HuH-7 (cell line): ENCODE measurements at regions not wholly inside any gene's neighbourhood (a gene's known extent, or its start where the extent isn't known, plus 50 kb on each side); places are given as distances from the start of the nearest gene placed in this dataset.
"Not testable (repeated sequence)": the region's sequence is repeated elsewhere in the genome, so short reads cannot be mapped to it uniquely, and the experiment has no call there.

ENCODE experiments used
- DNase-seq: peaks from one replicate; pipeline ENCODE4 v3.0.0; 2011; ENCODE audit warnings: low spot score

GRCh38 chr5:110304176-110304575 lies 422.3 kb downstream of the TMEM232 start:
- no peak for DNase-seq

DNA sequence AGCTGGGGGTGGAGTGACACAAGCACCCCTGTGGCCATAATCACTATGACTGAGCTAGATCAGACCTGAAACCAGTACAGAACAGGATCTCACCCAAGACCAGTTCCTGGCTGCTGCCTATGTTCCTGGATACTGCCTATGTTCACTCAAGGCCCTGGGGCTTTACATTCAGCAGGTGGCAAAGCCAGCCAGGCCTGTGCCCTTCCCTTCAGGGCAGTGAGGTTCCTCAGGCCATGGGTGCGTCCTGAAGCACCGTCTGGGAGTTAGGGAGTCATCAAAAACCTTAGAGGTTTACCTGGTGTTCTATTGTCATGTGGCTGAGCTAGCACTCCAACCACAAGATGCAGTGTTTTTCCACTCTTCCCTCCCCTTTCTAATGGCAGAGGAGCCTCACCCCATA lies 419.8 kb downstream of the TMEM232 start:
- DNase-seq = no peak

- DNase-seq = no peak
Measured at GRCh38 chr5:110309222-110309621, 417.2 kb downstream of the TMEM232 start.

DNA sequence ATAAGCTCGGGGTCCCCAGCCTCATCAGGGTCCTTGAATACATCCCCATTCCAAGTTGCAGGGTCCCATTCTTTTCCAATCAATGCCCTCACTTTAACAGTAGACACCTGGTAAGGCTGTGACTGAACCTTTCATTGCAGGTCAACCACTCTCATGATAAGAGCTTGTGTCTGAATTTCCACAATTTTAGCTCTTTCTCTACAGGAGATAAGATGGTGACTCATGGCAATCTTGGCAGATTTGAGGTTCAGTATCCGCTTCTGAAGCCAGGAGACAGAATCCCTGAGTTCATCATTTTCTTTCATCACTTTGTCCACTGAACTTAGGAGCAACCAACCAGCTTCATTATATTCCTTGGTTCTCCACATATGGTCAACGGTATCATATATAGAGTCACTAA lies 409.9 kb downstream of the TMEM232 start:
- not testable (repeated sequence) for DNase-seq

DNA sequence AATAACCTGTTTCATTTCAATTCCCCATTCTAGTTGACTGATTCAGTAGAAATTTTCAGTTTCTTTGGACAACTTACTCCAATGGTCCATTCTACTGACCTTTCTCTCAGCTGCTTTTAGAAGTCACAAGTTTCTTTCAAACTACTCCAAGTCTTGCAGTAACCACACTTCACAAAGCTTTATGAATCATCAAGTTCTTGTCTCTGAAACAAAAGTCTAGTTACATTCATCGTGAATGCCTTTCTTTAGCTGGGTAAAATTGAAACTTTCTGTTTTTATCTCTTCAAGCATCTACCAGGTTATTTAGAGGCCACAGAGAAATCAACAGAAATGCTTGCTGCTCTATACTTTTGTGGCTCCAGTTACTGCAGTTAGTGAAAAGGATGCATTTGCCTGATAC lies 405.4 kb downstream of the TMEM232 start:
- no peak for DNase-seq

DNA sequence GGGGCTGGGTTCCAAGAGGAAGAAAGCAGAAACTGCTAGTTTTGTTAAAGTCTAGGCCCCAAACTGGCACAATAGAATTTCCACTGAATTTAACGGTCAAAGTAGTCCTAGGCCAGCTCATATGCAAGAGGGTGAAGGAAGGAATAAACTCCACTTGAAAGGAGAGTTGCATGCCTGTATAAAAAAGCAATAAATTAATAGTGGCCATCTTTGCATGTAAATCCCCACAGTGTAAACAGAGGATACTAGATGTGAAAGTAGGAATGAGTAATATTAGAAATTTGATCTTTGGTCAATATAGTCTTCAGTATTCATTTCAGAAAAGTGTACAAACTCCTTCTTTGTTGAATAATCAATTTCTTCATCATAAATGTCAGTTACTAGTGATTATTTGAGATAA lies 403.1 kb downstream of the TMEM232 start:
- DNase-seq = no peak

GRCh38 chr5:110323832-110324231 lies 402.6 kb downstream of the TMEM232 start:
- DNase-seq = no peak

- no peak for DNase-seq
Measured at GRCh38 chr5:110324876-110325275, 401.6 kb downstream of the TMEM232 start.

- no peak for DNase-seq
Measured at GRCh38 chr5:110329955-110330525, 396.4 kb downstream of the TMEM232 start.

GRCh38 chr5:110333384-110333783 lies 393.1 kb downstream of the TMEM232 start:
- peak; percentile 15 for DNase-seq

DNA sequence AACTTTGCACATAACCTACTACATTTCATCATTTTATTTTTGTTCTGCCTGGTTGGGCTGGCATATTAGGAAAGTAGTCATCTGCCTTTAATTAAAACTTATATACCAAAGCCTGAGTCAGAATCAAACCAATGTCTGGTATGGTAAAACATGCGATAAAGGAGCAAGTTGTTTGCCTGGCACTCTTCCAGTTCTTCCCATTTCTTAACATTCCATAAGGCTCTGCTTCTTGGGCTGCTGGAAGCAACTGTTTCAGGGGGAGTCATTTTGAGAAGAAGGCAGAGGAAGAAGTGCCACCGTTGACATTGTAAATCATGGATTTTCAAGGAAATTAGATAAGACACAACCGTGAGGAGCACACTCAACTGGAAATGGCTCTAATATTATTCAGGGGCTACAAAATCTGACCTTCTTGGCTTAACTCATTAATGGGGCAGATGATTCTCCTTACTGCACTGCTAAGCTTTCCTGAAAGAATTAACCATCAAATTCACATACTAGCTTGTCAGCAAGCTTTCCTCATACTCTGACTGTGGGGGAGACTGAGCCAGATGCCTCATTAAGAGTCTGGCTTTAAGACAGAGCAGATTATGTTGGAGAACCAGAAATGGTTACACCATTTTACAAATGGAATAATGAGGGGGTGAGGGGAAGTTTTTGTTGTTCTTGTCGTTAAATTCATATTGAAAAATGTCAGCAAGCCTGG lies 391.0 kb downstream of the TMEM232 start:
- no peak for DNase-seq

- no peak for DNase-seq
Measured at GRCh38 chr5:110338341-110339083, 388.0 kb downstream of the TMEM232 start.

DNA sequence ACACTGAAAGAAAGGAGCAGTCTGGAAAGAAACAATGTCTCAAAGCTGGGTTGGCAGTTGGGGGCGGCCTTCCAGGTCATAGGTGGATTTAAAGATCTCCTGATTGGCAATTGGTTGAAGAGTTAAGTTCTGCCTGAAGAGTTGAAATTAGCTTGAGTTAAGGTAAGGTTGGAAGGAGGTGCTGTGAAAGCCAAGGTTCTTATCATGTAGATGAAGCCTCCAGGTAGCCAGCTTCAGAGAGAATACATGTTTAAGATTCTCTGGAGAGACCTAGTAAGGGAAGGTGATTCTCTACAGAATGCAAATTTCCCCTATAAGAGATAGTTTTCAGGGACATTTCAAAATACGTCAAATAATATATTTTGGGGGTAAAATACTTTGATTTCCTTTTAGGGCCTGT lies 387.1 kb downstream of the TMEM232 start:
- no peak for DNase-seq

DNA sequence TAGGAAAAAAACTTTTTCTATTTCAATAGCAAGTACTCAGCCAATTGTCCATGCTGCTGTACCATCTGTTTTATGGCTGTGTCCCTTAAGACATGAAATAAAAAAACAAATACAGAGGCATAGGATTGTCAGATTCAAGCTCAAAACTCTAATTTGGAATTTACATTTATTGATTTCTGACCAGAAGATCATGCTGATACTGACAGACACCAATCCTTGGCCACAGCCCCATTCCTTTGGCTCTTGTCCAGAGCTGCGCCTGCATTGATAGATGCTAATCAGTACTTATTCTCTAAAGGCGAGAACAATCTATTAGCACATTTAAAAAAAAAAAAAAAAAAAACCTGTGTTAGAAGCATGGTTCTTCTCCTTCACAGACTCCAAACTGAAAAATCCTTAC lies 384.6 kb downstream of the TMEM232 start:
- DNase-seq = no peak

DNA sequence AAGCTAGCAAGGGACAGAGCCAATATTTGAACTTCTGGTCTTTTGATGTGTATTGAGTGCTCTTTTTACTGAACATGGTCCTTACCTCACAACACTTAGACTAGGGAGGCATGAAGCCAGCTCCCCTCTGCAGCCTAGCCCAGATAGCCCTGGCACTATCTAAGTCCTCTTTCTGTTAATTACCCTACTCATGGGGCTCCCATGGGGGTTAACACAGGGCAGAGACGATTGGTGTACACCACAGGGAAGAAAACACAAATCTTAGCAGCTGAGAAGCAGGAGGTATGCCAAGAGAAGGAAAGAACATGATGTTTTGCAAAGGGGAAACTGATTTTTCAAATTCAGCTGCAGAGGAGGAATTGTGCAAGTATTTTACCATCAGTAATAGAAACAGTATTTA lies 383.8 kb downstream of the TMEM232 start:
- DNase-seq = no peak

- DNase-seq = no peak
Measured at GRCh38 chr5:110343616-110344015, 382.9 kb downstream of the TMEM232 start.

- DNase-seq = no peak
Measured at GRCh38 chr5:110345623-110346022, 380.8 kb downstream of the TMEM232 start.

GRCh38 chr5:110346893-110347358 lies 379.5 kb downstream of the TMEM232 start:
- DNase-seq = peak; percentile 21

DNA sequence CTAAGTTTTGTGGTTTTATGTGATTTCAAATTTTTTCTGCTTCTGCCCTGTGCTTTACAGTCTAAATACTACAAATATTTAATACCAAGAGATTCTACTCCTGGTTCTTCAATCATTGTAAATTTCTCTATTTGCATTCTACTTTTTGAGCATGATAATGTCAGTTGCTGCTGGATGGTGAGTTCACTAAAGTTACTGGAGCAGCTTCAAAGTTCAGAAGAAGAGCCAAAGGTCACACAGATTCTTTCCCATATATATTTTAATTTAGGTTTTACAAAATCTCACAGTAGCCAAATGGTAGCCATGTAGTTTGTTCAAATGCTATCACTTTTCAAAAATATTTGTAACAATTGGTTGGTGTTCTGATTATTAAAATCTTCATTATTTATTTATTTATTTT lies 378.7 kb downstream of the TMEM232 start:
- DNase-seq = no peak

DNA sequence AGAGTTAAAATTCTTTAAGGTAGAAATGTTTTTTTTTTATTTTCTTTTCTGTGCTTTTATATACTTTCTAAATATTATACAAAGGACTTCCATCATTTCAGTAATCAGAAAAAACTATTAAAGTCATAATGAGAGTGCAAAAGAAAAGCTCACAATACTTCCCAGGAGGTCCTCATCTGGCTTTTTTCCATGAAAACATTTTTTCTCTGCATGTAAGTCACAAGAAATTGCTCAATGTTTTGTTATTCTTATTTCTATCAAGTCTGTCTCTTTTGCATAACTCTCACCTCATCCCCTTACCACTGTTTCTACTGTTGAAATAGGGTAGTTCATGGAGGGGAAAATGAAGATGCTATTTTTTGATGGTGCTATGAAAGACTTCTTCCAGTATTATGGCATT lies 375.0 kb downstream of the TMEM232 start:
- DNase-seq = no peak

GRCh38 chr5:110354311-110354710 lies 372.2 kb downstream of the TMEM232 start:
- DNase-seq = no peak

- DNase-seq = no peak
Measured at GRCh38 chr5:110354915-110355644, 371.4 kb downstream of the TMEM232 start.

DNA sequence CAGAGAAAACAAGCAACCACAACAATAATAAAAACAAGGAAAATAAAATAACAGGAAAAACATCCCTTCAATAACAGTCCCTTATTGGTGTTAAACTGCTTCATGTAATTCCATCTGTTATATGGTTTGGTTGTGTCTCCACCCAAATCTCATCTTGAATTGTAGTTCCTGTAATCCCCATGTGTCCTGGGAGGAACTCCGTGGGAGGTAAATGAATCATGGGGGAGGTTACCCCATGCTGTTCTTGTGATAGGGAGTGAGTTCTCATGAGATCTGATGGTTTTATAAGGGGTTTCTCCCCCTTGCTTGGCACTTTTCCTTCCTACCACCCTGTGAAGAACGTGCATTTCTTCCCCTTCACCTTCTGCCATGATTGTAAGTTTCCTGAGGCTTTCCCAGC lies 369.8 kb downstream of the TMEM232 start:
- DNase-seq = no peak
